ENCODE measurements at regions not wholly inside any gene's neighbourhood (a gene's known extent, or its start where the extent isn't known, plus 50 kb on each side); places are given as distances from the start of the nearest gene placed in this dataset.

DNA sequence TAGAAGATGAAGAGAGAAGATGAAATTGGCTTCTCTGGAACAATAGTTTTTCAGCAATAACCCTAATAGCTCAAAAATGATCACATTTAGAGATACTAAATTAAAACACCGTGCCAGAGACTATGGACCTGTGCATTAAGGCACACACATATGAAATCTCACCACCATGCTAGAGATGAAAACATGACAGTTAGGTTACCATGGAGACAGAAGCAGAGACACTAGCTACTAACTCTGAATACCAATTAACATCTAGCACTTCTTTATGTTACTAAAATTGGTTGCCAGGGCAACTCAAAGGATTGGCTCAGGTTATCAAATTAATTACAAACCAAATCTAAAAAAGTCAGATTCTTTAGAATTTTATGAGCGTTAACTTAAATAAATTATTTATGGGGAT lies 337.7 kb downstream of the PLK2 start:
- no peak overlapping the region for H3K9ac ChIP-seq (ENCODE audit: insufficient read length)
- H3K36me3 ChIP-seq (ENCODE audit: insufficient read depth, low read length) = no peaks in the 10 kb centered on the region
- no peak overlapping the region for H3K4me3 ChIP-seq
- DNase-seq (ENCODE audit: low read depth, low spot score) = no peak
- no peak overlapping the region for H3K27ac ChIP-seq
- no peaks in the 10 kb centered on the region for H3K9me3 ChIP-seq (ENCODE audit: low read depth, low read length)
- TF ChIP-seq FOXP2 (optimal IDR thresholded peaks at IDR 0.05; ENCODE audit: control extremely low read depth, extremely low read length, insufficient read depth) (no peak), EZH2 (IDR thresholded peaks at IDR 0.05) (no peak), POLR2AphosphoS5 (IDR thresholded peaks at IDR 0.05; ENCODE audit: borderline replicate concordance, low read depth, low read length) (no peak)

DNA sequence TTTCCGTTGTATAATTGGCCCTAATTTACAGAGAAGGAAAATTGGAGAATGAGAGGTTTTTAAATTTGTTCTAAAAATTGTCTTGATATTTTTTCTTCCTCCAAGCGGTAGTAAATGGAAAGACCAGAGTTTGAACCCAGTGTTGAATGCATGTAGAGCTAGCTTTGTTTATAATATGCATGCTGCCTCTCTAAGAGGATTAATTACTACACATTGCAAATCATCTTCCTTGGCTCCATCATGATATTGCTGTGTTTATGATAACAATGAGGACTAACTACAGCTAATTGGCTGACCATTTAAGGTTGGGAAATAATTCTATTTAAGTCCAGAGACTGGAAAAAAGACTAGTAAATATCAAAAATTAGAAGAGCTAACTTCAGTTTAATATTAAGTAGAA lies 338.5 kb downstream of the PLK2 start:
- H3K36me3 ChIP-seq (ENCODE audit: insufficient read depth, low read length) = no peaks in the 10 kb centered on the region
- no peak for DNase-seq (ENCODE audit: low read depth, low spot score)
- TF ChIP-seq FOXP2 (optimal IDR thresholded peaks at IDR 0.05; ENCODE audit: control extremely low read depth, extremely low read length, insufficient read depth) (no peak), EZH2 (IDR thresholded peaks at IDR 0.05) (no peak)
- H3K9ac ChIP-seq (ENCODE audit: insufficient read length) = no peak overlapping the region
- no peak overlapping the region for H3K4me3 ChIP-seq
- H3K9me3 ChIP-seq (ENCODE audit: low read depth, low read length) = no peaks in the 10 kb centered on the region
- H3K27ac ChIP-seq = no peak overlapping the region

DNA sequence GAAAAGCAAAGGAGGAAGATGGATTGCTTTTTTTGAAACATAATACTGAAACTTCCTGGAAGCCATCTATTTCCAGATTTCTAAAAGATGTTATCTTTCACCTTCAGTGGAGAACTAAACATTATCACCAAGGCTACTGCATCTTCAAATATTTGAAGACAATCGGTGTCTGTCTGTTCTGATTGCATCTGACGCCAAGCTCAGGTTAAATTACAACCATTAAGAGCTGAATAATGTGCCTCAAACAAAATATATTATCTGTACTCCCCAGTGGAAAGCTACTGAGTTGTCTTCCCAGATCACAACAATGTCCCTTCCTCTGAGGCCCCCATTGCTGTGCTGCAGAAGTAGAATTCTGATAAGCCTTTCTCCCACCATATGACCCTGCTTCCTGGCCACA lies 342.3 kb downstream of the PLK2 start:
- Histone ChIP-seq H3K9ac (ENCODE audit: insufficient read length) (no peak overlapping the region), H3K36me3 (ENCODE audit: insufficient read depth, low read length) (no peaks in the 10 kb centered on the region), H3K9me3 (ENCODE audit: low read depth, low read length) (no peaks in the 10 kb centered on the region), H3K4me3 (no peak overlapping the region), H3K27ac (no peak overlapping the region)
- TF ChIP-seq POLR2AphosphoS5 (IDR thresholded peaks at IDR 0.05; ENCODE audit: borderline replicate concordance, low read depth, low read length) = no peak
- TF ChIP-seq EZH2 (IDR thresholded peaks at IDR 0.05) = no peak
- TF ChIP-seq FOXP2 (optimal IDR thresholded peaks at IDR 0.05; ENCODE audit: control extremely low read depth, extremely low read length, insufficient read depth) = no peak
- DNase-seq (ENCODE audit: low read depth, low spot score) = no peak

- H3K27ac ChIP-seq = no peak overlapping the region
- no peaks in the 10 kb centered on the region for H3K9me3 ChIP-seq (ENCODE audit: low read depth, low read length)
- DNase-seq (ENCODE audit: low read depth, low spot score) = no peak
- TF ChIP-seq FOXP2 (optimal IDR thresholded peaks at IDR 0.05; ENCODE audit: control extremely low read depth, extremely low read length, insufficient read depth) (no peak), EZH2 (IDR thresholded peaks at IDR 0.05) (no peak), POLR2AphosphoS5 (IDR thresholded peaks at IDR 0.05; ENCODE audit: borderline replicate concordance, low read depth, low read length) (no peak)
- no peak overlapping the region for H3K9ac ChIP-seq (ENCODE audit: insufficient read length)
- no peak overlapping the region for H3K4me3 ChIP-seq
- no peaks in the 10 kb centered on the region for H3K36me3 ChIP-seq (ENCODE audit: insufficient read depth, low read length)
Observed at GRCh38 chr5:58116346-58116745, 343.5 kb downstream of the PLK2 start.

GRCh38 chr5:58115811-58116210 lies 344.1 kb downstream of the PLK2 start:
- H3K27ac ChIP-seq = no peak overlapping the region
- H3K9me3 ChIP-seq (ENCODE audit: low read depth, low read length) = no peaks in the 10 kb centered on the region
- H3K9ac ChIP-seq (ENCODE audit: insufficient read length) = no peak overlapping the region
- no peak for DNase-seq (ENCODE audit: low read depth, low spot score)
- no peak overlapping the region for H3K4me3 ChIP-seq
- no peaks in the 10 kb centered on the region for H3K36me3 ChIP-seq (ENCODE audit: insufficient read depth, low read length)
- TF ChIP-seq POLR2AphosphoS5 (IDR thresholded peaks at IDR 0.05; ENCODE audit: borderline replicate concordance, low read depth, low read length) = no peak
- no peak for TF ChIP-seq FOXP2 (optimal IDR thresholded peaks at IDR 0.05; ENCODE audit: control extremely low read depth, extremely low read length, insufficient read depth)
- TF ChIP-seq EZH2 (IDR thresholded peaks at IDR 0.05) = no peak

DNA sequence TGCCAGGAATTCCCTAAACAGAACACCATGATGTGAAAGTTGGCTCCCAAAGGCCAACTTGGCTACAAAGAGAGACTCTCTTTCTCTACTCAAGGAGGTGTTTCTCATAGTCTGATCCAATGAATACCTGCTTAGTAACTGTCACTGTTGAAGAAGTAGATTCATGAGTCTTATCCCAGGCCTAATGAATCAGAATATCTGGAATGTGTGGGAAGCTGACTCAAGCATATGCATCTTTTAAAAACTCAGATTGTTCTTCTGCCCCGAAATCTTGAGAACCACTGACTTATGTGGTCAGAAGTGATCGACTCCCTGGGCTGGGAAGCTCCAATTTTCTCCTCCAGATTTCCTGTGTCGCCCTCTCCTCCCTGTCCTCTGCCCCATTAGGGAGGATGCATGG lies 345.6 kb downstream of the PLK2 start:
- no peaks in the 10 kb centered on the region for H3K9me3 ChIP-seq (ENCODE audit: low read depth, low read length)
- DNase-seq (ENCODE audit: low read depth, low spot score) = no peak
- no peak overlapping the region for H3K27ac ChIP-seq
- TF ChIP-seq EZH2 (IDR thresholded peaks at IDR 0.05) = no peak
- no peak overlapping the region for H3K9ac ChIP-seq (ENCODE audit: insufficient read length)
- H3K36me3 ChIP-seq (ENCODE audit: insufficient read depth, low read length) = no peaks in the 10 kb centered on the region
- H3K4me3 ChIP-seq = no peak overlapping the region

DNA sequence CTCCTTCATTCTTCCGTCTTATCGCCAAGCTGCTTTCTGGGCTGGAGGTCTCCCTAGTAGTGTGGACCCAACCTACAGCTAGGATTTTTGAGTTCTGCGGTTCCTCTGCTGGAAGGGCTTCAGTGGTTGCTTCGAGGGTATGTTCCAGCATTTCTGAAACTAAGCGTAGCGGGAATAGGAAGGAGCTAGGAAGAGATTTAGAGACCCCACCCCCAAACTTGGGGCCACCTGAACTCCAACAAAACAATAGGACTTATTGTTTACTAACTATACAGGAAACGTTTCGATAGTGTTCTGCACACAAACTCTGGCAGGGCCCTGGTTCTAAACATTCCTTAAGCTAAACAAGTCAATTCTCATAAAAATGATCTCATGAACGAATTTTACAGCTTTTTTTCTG lies 346.7 kb downstream of the PLK2 start:
- no peak overlapping the region for H3K4me3 ChIP-seq
- no peak overlapping the region for H3K27ac ChIP-seq
- no peak overlapping the region for H3K9ac ChIP-seq (ENCODE audit: insufficient read length)
- H3K9me3 ChIP-seq (ENCODE audit: low read depth, low read length) = no peaks in the 10 kb centered on the region
- DNase-seq (ENCODE audit: low read depth, low spot score) = no peak
- no peak for TF ChIP-seq POLR2AphosphoS5 (IDR thresholded peaks at IDR 0.05; ENCODE audit: borderline replicate concordance, low read depth, low read length)
- no peak for TF ChIP-seq FOXP2 (optimal IDR thresholded peaks at IDR 0.05; ENCODE audit: control extremely low read depth, extremely low read length, insufficient read depth)
- TF ChIP-seq EZH2 (IDR thresholded peaks at IDR 0.05) = no peak
- no peaks in the 10 kb centered on the region for H3K36me3 ChIP-seq (ENCODE audit: insufficient read depth, low read length)

- Histone ChIP-seq H3K9ac (ENCODE audit: insufficient read length) (no peak overlapping the region), H3K4me3 (no peak overlapping the region), H3K9me3 (ENCODE audit: low read depth, low read length) (no peaks in the 10 kb centered on the region), H3K27ac (no peak overlapping the region), H3K36me3 (ENCODE audit: insufficient read depth, low read length) (no peaks in the 10 kb centered on the region)
- no peak for TF ChIP-seq POLR2AphosphoS5 (IDR thresholded peaks at IDR 0.05; ENCODE audit: borderline replicate concordance, low read depth, low read length)
- no peak for TF ChIP-seq EZH2 (IDR thresholded peaks at IDR 0.05)
- no peak for TF ChIP-seq FOXP2 (optimal IDR thresholded peaks at IDR 0.05; ENCODE audit: control extremely low read depth, extremely low read length, insufficient read depth)
- DNase-seq (ENCODE audit: low read depth, low spot score) = no peak
Observed at GRCh38 chr5:58108511-58108910, 351.4 kb downstream of the PLK2 start.

- no peak for TF ChIP-seq POLR2AphosphoS5 (IDR thresholded peaks at IDR 0.05; ENCODE audit: borderline replicate concordance, low read depth, low read length)
- TF ChIP-seq EZH2 (IDR thresholded peaks at IDR 0.05) = no peak
- Histone ChIP-seq H3K36me3 (ENCODE audit: insufficient read depth, low read length) (no peaks in the 10 kb centered on the region), H3K9me3 (ENCODE audit: low read depth, low read length) (no peaks in the 10 kb centered on the region), H3K4me3 (no peak overlapping the region), H3K9ac (ENCODE audit: insufficient read length) (no peak overlapping the region), H3K27ac (no peak overlapping the region)
- DNase-seq (ENCODE audit: low read depth, low spot score) = no peak
Observed at GRCh38 chr5:58107704-58108103, 352.2 kb downstream of the PLK2 start.

Data from SK-N-MC (cell line).